Lower leg skin (tissue), 3 donors: ENCODE measurements at regions not wholly inside any gene's neighbourhood (a gene's known extent, or its start where the extent isn't known, plus 50 kb on each side); places are given as distances from the start of the nearest gene placed in this dataset.

Source experiments
- POLR2A ChIP-seq, 2 donors: fragments of 450-650 bp; IDR thresholded peaks; one replicate each; pipeline ENCODE4 v1.6.1; 2016 to 2017; ENCODE audit warnings: antibody characterized with exemption in 2 of 2, mild to moderate bottlenecking in 1 of 2, moderate library complexity in 1 of 2
- TF ChIP-seq, protein P1 (sequence below), 3 donors: fragments of 450-650 bp; IDR thresholded peaks; one replicate each; pipeline ENCODE4 v1.5.1; 2016; ENCODE audit warnings: antibody characterized with exemption in 3 of 3, mild to moderate bottlenecking in 3 of 3, moderate library complexity in 2 of 3

DNA sequence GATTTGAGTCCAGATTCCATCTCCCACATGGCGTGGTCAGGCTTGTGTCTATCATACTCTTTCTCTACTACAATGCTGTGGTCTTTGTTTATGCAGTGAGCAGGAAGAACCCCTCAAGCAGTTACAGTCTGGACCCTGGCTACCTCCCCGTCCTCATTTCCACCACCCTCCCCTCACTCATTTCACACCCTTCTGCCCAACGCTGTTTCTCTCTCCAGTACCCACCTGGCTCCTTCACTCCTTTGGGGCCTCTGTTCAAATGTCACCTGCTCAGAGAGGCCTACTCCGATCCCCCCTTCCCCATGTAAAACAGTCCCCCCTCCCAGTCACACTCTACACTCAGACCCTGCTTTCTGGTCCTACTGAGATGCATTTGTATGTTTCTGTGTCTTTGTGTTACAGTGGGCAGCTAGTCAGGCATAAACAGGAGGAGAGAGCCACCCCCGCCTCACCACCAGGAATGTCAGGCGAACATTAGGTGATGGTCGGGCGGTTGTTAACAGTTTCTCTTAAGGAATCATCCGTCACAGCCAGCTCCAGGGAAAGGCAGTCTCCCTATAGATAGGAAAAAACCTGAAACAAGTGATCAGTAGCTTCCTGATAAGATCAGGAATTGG is 53.7 kb upstream of the CA12 start:
- TF ChIP-seq POLR2A (IDR thresholded peaks at IDR 0.05): no peak
- TF ChIP-seq, protein P1, sequence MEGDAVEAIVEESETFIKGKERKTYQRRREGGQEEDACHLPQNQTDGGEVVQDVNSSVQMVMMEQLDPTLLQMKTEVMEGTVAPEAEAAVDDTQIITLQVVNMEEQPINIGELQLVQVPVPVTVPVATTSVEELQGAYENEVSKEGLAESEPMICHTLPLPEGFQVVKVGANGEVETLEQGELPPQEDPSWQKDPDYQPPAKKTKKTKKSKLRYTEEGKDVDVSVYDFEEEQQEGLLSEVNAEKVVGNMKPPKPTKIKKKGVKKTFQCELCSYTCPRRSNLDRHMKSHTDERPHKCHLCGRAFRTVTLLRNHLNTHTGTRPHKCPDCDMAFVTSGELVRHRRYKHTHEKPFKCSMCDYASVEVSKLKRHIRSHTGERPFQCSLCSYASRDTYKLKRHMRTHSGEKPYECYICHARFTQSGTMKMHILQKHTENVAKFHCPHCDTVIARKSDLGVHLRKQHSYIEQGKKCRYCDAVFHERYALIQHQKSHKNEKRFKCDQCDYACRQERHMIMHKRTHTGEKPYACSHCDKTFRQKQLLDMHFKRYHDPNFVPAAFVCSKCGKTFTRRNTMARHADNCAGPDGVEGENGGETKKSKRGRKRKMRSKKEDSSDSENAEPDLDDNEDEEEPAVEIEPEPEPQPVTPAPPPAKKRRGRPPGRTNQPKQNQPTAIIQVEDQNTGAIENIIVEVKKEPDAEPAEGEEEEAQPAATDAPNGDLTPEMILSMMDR (IDR thresholded peaks at IDR 0.05): no peak
